Esophagus muscularis mucosa (tissue), 4 donors: ENCODE measurements at regions not wholly inside any gene's neighbourhood (a gene's known extent, or its start where the extent isn't known, plus 50 kb on each side); places are given as distances from the start of the nearest gene placed in this dataset.

Experiments
- DNase-seq: peaks from one replicate; pipeline ENCODE4 v3.0.0-alpha.2; 2017; ENCODE audit errors: extremely low spot score
- H3K27ac ChIP-seq, 4 donors: fragments of 200-600 bp; sonication (generic); replicated peaks in 1 of 4; 1 replicate in 3 of 4; 2 replicates in 1 of 4; pipeline ENCODE4 v1.5.1; 2016 to 2019; ENCODE audit warnings: mild to moderate bottlenecking in 1 of 4
- H3K27me3 ChIP-seq, 4 donors: fragments of 200-600 bp; sonication (generic); one replicate each; pipeline versions ENCODE4 v1.5.1 to v1.6.0; 2016 to 2019
- H3K36me3 ChIP-seq, 4 donors: fragments of 200-600 bp; sonication (generic); one replicate each; pipeline ENCODE4 v1.5.1; 2016 to 2019
- H3K4me1 ChIP-seq, 4 donors: fragments of 200-600 bp; sonication (generic); one replicate each; pipeline ENCODE4 v1.5.1; 2016 to 2019
- H3K4me3 ChIP-seq, 4 donors: fragments of 200-600 bp; sonication (generic); 1 replicate in 2 of 4; 2 replicates in 2 of 4; pipeline ENCODE4 v1.5.1; 2016 to 2019; ENCODE audit warnings: mild to moderate bottlenecking in 4 of 4, moderate library complexity in 1 of 4
- H3K9me3 ChIP-seq, 4 donors: fragments of 200-600 bp; sonication (generic); 1 replicate in 3 of 4; 2 replicates in 1 of 4; pipeline ENCODE4 v1.5.1; 2016 to 2019
- CTCF ChIP-seq, 3 experiments: fragments of 200-600 bp in 2 of 3; fragments of 450-650 bp in 1 of 3; sonication (generic) in 2 of 3; IDR thresholded peaks; one replicate each; pipeline ENCODE4 v1.5.1; 2017 to 2019; ENCODE audit warnings: antibody characterized with exemption in 3 of 3, mild to moderate bottlenecking in 2 of 3, moderate library complexity in 1 of 3
- EP300 ChIP-seq: sonication (generic); formaldehyde crosslinking; IDR thresholded peaks from one replicate; pipeline ENCODE4 v1.6.1; 2017; ENCODE audit warnings: antibody characterized with exemption
- POLR2A ChIP-seq: fragments of 450-650 bp; IDR thresholded peaks from one replicate; pipeline ENCODE4 v1.6.1; 2017; ENCODE audit warnings: antibody characterized with exemption, moderate library complexity, mild to moderate bottlenecking, low read depth
- POLR2AphosphoS5 ChIP-seq, 2 donors: sonication (generic); formaldehyde crosslinking; IDR thresholded peaks; one replicate each; pipeline ENCODE4 v1.6.1; 2017; ENCODE audit warnings: antibody characterized with exemption in 2 of 2
- whole genome bisulfite sequencing: methylation state at CpG from one replicate; pipeline ENCODE4 v1.1.5; 2018; 5-methylcytosine and 5-hydroxymethylcytosine counted together
- intact Hi-C: fragments of 100-400 bp; cut with DNase I; formaldehyde crosslinking; loops from one replicate; pipeline ENCODE4 v1.15.1; 2023

- DNase-seq = no peak
- WGBS = 82% methylated on average over 8 of the region's 8 CpGs
- Histone ChIP-seq H3K4me1 (no peaks in the 10 kb centered on the region), H3K27ac (no peak overlapping the region), H3K27me3 (no peaks in the 10 kb centered on the region), H3K36me3 (no peaks in the 10 kb centered on the region), H3K9me3 (peaks cover 0 to 9% (median 0%) of the 10 kb centered on the region in 4 donors), H3K4me3 (no peak overlapping the region)
- intact Hi-C loops = no loop called here
- TF ChIP-seq POLR2A (no peak), EP300 (no peak), POLR2AphosphoS5 (IDR thresholded peaks at IDR 0.05) (no peak), CTCF (IDR thresholded peaks at IDR 0.05) (no peak)
These were observed 552.3 kb downstream of the TSN start for GRCh38 chr2:122307763-122308162.

GRCh38 chr2:122315306-122315705, 559.9 kb downstream of the TSN start:
- intact Hi-C loops = no loop called here
- no peak for DNase-seq
- H3K4me3 ChIP-seq = no peak overlapping the region
- H3K27me3 ChIP-seq = no peaks in the 10 kb centered on the region
- no peak overlapping the region for H3K27ac ChIP-seq
- no peaks in the 10 kb centered on the region for H3K36me3 ChIP-seq
- TF ChIP-seq POLR2AphosphoS5 (IDR thresholded peaks at IDR 0.05) (no peak), POLR2A (no peak), CTCF (IDR thresholded peaks at IDR 0.05) (no peak), EP300 (no peak)
- no peaks in the 10 kb centered on the region for H3K9me3 ChIP-seq
- no peaks in the 10 kb centered on the region for H3K4me1 ChIP-seq
- 65% methylated on average over 5 of the region's 5 CpGs for WGBS

- intact Hi-C loops = no loop called here
- 87% methylated on average over 4 of the region's 4 CpGs for WGBS
- Histone ChIP-seq H3K36me3 (no peaks in the 10 kb centered on the region), H3K4me3 (no peak overlapping the region), H3K27ac (no peak overlapping the region), H3K4me1 (no peaks in the 10 kb centered on the region), H3K27me3 (no peaks in the 10 kb centered on the region), H3K9me3 (no peaks in the 10 kb centered on the region)
- TF ChIP-seq CTCF (IDR thresholded peaks at IDR 0.05) (no peak), POLR2AphosphoS5 (IDR thresholded peaks at IDR 0.05) (no peak)
- DNase-seq = no peak
These were observed 564.2 kb downstream of the TSN start for GRCh38 chr2:122319539-122320132.

- H3K27me3 ChIP-seq = no peaks in the 10 kb centered on the region
These were observed 567.4 kb downstream of the TSN start for GRCh38 chr2:122322815-122323214.

GRCh38 chr2:122323927-122324326, 568.5 kb downstream of the TSN start:
- WGBS = 89% methylated on average over 6 of the region's 6 CpGs
- intact Hi-C loops = no loop called here
- H3K4me3 ChIP-seq = no peak overlapping the region
- H3K27ac ChIP-seq = no peak overlapping the region
- DNase-seq = peak; percentile 50
- H3K36me3 ChIP-seq = no peaks in the 10 kb centered on the region
- TF ChIP-seq EP300 (no peak), POLR2AphosphoS5 (IDR thresholded peaks at IDR 0.05) (no peak), CTCF (IDR thresholded peaks at IDR 0.05) (no peak), POLR2A (no peak)
- H3K4me1 ChIP-seq = no peaks in the 10 kb centered on the region
- H3K27me3 ChIP-seq = no peaks in the 10 kb centered on the region
- no peaks in the 10 kb centered on the region for H3K9me3 ChIP-seq

More at GRCh38 chr2:122322815-122323214, 567.4 kb downstream of the TSN start:
- no peaks in the 10 kb centered on the region for H3K9me3 ChIP-seq
- H3K4me3 ChIP-seq = no peak overlapping the region
- intact Hi-C loops = no loop called here
- H3K4me1 ChIP-seq = no peaks in the 10 kb centered on the region
- WGBS = 90% methylated on average over 3 of the region's 3 CpGs
- no peak overlapping the region for H3K27ac ChIP-seq
- no peak for TF ChIP-seq EP300
- no peak for TF ChIP-seq POLR2A
- H3K36me3 ChIP-seq = no peaks in the 10 kb centered on the region
- no peak for DNase-seq
